Right ventricle myocardium inferior (tissue), 1 donor: ENCODE measurements at regions not wholly inside any gene's neighbourhood (a gene's known extent, or its start where the extent isn't known, plus 50 kb on each side); places are given as distances from the start of the nearest gene placed in this dataset.
"Not testable (repeated sequence)": the region's sequence is repeated elsewhere in the genome, so short reads cannot be mapped to it uniquely, and the experiment has no call there.

Source experiments
- ATAC-seq: fragments of 200-7000 bp; cut with Tn5 transposase; one replicate; pipeline ENCODE4 v1.9.1; 2020; ENCODE audit warnings: mild to moderate bottlenecking, moderate library complexity
- DNase-seq: peaks from one replicate; pipeline ENCODE4 v3.0.0; 2021; ENCODE audit errors: missing footprints
- intact Hi-C: fragments of 100-400 bp; cut with DNase I; formaldehyde crosslinking; loops from one replicate; pipeline ENCODE4 v1.11.0; 2022
- donor health status: DM: no; HTN: yes; CAD: no; lungs with severe emphysema.

DNA sequence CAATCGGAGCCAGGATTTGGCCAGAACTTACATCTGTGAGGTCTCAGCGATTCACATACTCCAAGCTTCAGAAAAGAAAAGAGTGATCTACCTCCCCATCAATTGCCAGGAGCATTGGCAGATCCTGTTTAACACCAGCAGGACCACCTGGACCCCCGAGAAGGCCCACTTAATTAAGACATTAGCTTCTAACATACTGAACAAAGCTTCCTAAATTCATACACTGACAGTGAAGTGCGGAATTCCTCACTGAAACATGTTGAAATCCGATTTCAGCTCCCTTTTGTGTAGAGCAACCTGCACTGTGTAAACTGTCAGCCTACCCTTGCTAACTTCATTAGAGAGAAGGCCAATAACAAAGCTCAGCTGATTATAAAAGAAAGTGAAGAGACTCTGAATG lies 274.0 kb downstream of the NOVA1 start:
- intact Hi-C loops, result no loop called here
- ATAC-seq, result no peak
- DNase-seq, result no peak

DNA sequence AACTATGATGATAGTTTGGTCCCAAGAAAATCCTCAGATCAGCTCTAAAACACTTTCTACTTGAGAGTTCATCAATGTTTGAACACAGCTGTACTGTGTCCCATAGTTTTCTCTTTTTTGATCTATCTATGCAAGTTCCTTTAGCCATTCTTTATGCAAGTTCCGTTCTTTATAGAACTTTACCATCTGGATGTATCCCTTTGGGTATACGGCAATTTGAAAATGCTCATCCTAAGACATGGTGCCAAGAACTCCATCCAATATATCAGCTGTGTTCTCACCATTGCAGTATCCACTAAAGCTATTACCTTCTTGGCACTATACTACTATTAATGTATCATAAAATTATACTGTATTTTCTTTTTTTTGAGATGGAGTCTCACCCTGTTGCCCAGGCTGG lies 276.9 kb downstream of the NOVA1 start:
- intact Hi-C loops, result no loop called here
- DNase-seq, result no peak
- ATAC-seq, result no peak

DNA sequence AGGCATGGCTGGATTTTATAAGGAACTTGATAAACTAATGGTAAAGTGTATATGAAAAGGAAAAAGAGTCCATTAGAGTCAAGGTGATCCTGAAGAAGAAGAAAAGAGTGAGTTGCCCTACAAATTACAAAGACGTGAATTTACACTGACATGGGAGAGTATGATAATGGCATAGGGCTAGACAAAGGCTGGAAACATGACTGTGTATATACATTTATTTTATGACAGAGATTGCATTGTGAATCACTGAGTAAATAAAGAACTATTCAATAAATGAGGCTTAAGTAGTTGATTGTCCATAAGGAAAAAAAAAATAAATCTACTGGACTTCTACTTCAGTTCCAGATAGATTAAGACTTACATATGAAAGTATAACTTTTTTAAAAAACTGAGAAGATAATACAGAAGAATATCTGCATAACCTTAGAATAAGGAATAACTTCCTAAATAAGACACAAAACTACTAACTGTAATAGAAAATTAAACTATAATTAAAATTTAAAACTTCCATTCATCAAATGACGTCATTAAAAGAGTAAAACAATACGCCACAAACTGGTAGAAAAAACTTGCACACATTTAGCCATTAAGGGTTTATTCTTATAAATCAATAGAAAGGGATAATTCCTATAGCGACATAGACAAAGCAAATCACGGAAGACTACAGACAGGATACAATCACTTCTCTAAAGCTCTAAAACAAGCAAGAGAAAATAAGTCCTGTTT lies 278.5 kb downstream of the NOVA1 start:
- ATAC-seq (no peak), DNase-seq (no peak)
- intact Hi-C loops, result no loop called here

DNA sequence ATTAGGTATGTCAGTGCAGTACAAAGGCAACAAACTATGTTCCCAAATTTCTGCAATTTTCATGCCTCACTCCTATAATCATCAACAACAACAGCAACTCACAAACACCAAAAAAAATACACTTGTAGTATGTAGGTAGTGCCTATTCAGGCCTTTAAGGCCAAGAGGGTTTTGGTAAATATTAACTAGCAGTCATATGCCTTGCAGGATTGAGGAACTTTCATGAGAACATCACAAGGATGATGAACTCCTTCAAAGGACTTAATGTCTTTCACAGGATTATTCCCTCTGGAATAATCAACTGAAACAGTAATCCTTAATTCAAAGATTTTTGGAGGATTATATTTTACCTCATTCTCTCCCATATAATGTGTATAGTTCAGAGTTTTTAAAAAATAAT lies 293.8 kb downstream of the NOVA1 start:
- no peak for ATAC-seq
- intact Hi-C loops, result no loop called here
- no peak for DNase-seq

DNA sequence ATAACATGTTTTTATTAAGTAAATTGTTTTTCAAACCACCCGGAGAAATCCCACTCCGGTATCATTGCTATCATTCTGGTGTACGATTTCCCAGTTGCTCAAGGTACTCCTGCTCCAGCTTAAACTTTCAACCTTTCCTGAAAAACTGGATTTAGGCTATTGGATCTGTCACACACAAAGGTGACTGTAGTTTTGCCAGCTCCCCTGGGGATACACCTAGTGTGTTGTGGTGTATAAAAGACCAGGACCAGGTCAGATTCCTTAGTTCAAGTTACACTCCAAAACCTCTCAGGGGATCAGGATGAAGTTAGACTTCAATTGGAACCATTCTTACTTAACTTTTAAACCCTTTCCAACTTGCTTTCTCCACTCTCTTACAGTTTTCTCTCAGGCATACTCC lies 303.9 kb downstream of the NOVA1 start:
- no peak for ATAC-seq
- intact Hi-C loops, result no loop called here
- no peak for DNase-seq

DNA sequence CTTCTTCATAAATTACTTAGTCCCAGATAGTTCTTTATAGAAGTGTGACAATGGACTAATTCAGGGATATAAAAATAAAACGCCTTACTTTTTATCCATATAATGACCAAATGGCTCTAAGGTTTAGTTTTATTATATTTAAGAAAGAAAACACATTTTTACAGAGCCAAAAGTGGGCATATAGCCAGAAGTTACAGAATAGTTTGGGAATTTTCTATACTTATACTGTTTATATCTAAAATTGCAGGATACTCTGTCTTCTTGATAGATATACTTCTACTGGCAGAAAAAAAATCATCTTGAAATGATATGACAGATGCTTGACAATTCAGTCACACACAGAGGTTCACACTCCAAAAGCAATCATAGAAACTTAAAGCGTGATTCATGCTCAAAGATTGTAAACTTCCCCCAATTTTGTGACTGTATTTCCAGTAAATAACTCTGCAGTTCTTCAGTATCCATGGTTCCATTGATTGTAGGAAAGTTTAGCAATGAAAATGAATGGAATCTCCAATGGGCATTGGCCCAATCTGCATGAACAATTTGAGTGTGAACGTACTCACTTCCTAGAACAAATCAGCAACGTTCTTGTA lies 307.8 kb downstream of the NOVA1 start:
- intact Hi-C loops, result no loop called here
- ATAC-seq (no peak), DNase-seq (no peak)

DNA sequence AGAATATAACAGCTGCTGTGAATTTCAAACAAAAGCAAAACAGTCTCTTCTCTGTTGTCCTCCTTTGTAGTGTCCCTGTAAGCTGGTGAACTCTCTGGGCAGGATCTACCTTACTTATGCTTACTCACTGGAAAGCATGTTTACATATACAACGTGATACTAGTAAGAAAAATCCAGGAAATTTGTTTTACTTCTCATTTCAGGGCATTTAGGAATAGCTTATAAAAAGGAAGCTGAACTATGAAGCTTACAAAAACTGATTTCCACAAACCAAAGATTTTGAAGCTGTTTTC lies 311.0 kb downstream of the NOVA1 start:
- no peak for ATAC-seq
- DNase-seq, result no peak
- intact Hi-C loops, result no loop called here

DNA sequence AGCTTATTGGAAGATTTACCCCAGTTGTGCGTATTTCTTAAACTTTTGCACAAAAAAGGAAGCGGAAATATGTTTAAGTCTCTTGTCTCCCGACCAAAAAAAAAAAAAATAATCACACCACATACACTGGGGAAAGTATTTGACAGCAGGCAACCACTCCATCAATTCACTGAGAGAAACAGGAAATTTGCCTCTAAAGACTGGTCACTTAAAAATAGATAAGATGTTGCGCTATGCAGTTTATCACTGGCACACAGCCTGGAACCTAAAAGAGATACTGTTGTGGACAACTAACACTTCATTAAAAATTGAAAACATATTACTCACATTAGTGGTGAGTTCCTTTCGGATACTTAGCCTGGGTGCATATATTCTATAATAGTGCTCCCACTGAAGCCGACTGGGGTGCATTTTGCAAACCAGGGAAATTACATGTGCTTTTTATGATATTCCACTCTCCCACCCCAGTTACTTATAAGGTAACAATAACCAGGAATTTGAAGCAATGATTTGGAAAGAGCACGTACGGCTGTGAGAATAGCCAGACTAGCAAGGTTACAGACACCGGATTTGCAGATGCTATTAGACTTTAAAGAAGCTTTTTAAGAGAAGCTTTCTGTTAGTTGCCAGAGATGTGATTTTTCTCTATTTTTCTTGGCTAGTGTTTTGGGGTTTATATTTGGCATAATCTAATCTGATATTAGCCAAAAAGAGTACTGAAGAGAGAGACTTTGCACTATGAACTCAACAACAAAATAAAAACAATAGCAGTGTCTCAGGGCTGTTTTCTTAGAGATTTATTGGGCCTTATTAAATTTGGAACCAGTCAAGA lies 311.5 kb downstream of the NOVA1 start:
- intact Hi-C loops, result no loop called here
- DNase-seq, result no peak
- no peak for ATAC-seq

DNA sequence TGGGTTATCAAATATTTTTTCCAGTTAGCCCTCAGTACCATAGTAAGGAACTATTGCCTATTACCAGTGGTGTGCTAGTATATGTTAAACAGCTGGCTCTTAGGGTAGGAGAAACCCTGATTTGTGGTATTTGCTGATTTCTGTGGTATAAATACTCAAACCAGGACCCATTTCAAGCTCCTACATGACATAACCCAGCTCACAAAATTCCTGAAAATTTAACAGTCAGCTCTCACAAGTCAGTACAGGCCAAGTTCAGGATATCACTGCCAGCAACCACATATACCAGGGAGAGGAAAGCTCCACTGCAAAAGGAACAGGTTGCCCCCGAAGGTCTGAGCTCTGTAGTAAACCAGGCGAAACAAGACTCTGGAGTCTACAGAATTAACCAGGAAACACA lies 315.3 kb downstream of the NOVA1 start:
- intact Hi-C loops, result no loop called here
- ATAC-seq, result no peak
- no peak for DNase-seq

DNA sequence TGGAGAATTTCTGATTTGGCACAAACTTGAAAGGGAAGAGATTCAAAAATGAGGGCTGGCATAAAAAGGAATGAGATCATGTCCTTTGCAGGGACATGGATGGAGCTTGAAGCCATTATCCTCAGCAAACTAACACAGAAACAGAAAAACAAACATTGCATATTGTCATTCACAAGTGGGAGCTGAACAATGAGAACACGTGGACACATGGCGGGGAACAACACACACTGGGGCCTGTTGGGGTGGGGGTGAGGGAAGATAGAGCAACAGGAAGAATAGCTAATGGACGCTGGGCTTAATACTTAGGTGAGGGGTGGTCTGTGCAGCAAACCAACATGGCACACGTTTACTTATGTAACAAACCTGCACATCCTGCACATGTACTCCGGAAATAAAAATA lies 315.8 kb downstream of the NOVA1 start:
- DNase-seq, ATAC-seq, intact Hi-C loops: not testable (repeated sequence)

DNA sequence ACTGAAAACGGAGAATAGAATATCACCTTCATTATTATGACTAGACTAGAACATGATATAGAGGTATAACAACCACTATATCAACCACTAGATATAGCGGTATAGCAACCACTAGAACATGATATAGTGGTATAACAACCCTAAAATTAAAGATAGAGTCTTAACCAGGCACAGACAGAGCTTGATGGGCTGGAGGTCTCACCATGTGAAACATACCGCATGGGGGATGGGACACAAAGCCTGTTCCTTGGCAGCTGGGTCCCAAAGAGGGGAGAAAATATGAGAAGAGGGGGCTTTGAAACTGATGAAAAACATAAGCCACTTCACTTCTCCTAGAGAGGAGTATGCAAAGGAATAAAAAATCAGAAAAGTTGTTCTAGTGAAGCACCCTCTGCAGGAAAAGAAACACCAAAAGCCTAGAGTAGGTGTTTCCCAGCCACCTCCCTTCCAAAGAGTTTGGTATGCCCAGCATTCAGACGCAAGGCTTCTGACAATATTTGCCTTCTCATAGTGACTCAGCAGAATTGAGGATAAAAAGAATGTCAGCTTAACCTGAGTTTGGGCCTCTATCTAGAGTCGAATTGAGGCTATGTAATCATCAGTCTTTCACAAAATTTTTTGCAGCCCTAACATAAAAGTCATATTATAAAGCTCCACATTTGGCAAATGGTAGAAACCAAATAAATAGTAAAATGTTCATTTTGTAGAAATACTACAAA lies 316.4 kb downstream of the NOVA1 start:
- intact Hi-C loops, result no loop called here
- no peak for DNase-seq
- no peak for ATAC-seq

DNA sequence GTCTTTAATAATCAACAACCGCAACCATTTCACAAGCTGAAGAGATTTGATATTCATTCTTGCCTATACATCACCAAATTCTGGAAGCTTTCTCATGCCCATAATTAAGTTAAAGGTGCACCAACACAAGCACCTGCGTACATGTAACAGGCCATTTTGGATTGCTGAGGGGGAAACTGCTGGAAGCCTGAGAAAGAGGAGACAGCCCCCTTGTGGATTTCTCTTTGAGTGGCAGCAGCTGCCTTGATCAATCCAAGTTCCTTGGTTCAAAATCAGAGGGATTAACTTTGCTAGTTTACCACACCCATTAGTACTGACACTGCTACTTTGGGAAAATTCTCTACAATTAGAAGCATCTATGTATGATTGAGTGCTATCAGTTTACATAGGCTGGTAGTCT lies 321.1 kb downstream of the NOVA1 start:
- ATAC-seq (no peak), DNase-seq (no peak)
- intact Hi-C loops, result no loop called here

DNA sequence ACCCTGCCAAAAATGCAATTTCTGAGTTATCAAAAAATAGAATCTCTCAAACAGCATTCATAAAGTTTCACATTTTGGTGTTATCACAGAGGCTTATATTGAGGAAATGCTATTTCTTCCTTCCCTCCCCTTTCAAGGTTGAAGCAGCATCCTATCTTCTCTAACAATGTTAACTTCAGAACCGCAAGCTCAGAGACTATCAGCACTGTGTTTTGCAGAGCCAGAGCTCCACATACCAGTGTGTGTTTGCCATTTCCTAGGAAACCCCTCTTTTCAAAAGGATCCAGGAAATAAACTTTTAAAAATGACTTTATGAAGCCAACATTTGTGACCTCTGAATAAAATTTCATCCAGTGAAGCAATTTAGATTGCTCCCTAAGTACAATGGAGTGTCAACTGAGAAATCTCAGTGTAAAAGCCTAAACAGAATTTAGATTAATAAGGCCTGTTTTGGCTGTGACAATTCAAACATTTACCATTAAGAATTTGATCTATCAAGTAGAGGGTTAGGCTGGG lies 332.6 kb downstream of the NOVA1 start:
- no peak for ATAC-seq
- intact Hi-C loops, result no loop called here

DNA sequence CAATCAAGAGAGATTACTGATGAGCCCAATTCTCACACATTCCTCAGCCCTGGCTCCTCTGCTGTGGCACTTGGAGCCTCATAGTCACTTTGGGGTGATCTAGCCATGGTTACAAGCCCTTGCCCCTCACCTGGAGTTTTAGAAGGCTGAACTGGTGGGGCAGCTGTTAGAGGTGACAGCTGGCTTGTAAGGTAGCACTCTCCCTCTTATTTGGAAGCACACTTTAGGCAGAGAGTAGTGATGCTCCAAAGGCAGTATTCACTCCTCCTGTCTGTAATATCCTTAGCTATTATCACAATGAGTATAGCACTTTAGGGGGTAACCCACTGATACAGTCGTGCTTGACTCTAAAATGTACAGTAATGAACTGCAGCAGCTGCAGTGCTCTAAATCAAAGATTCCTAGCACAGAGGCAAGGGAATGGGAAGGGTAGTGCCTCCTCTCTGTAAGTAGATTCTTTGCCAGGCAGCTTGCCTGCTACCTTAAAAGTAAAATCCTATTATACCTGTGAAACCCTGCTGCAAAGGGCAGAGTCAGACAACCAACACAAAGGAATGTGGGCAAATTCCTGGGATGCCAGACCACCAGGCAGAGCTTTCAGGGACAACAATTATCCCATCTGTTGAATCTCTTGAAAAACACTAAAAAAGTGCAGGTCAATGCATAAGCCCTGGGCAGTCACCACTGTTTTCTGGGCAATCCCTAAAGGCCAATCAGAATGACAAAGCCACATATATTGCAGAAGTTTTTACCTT lies 336.3 kb downstream of the NOVA1 start:
- no peak for DNase-seq
- ATAC-seq, result no peak
- intact Hi-C loops, result no loop called here

More for the DNA sequence above, 332.6 kb downstream of the NOVA1 start:
- no peak for DNase-seq

DNA sequence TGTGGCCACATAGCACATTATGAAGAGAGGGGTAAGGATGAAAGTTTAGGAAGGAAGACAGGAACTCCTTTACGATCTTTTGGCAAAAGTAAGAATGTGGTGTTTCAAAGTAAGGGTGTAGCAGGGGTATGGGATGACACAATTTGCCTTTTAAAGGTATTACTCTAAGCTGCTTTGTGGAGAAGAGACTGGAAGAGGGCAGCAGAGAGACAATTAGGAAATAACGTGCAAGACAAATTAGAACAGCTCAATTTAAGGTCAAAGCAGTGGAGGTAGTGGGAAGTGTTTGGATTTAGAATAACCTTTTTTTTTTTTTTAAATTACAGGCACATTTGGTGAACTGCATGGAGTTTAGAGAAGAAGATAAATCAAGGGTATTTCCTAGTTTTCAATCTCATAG lies 342.6 kb downstream of the NOVA1 start:
- ATAC-seq, result peak; percentile 34
- intact Hi-C loops, result loop anchor here (10.0 kb wide), 1 partner anchor 1270 kb away; no protein-coding TSS in a partner anchor
- no peak for DNase-seq

DNA sequence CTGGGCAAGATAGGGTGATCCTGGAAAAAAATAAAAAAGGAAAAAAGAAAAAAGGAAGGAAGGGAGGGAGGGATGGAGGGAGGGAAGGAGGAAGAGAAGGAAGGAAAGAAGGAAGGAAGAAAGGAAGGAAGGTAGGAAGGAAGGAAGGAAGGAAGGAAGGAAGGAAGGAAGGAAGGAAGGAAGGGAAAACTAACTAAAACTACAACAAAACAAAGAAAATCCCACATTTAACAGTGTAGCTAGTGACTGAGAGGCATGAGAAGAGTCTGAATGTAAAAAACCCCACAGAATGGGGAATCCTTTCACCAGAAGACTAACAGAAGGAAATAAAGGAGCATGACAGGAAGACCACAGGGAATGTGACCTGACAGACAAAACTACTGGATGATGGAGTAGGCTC lies 345.7 kb downstream of the NOVA1 start:
- intact Hi-C loops, result loop anchor here (10.0 kb wide), 1 partner anchor 1273 kb away; no protein-coding TSS in a partner anchor
- no peak for ATAC-seq

DNA sequence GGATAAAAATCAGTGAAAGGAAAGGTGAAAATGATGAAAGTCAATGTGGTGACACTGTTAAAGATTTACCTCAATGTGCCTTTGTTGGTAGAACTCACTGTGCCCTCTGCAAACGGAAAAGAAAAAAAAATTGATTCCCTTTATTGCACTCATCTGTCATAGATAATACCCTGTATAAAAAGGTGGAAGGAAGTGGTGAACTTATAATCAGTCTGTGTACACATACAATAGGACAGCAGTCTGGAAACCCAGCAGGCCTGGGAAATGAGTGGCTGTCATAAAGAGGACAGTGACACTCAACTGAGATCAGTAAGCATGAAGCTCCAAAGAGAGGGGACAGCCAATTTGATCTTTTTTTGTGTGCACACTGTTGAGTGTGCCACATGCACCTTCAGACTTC lies 364.7 kb downstream of the NOVA1 start:
- DNase-seq, result no peak
- ATAC-seq, result no peak
- intact Hi-C loops, result no loop called here

More for the DNA sequence above, 345.7 kb downstream of the NOVA1 start:
- no peak for DNase-seq

DNA sequence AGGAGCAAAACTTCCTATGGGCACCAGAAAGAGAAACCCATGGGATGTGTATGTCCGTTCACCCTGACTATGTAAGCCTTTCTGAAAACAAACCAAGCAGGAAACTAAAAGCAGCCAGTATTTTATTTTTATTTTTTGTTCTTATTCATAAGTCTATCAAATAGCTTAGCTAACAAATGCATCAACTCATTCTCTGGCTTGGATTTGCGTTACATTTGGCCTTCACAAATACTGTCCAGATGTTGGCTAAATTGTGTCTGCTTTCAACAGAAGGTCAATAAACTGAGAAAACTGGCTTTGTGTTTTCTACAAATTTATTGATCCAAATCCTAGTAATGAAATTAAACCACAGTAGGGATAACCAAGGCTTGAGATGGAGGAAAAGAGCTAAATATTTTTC lies 379.0 kb downstream of the NOVA1 start:
- ATAC-seq (no peak), DNase-seq (no peak)
- intact Hi-C loops, result no loop called here

DNA sequence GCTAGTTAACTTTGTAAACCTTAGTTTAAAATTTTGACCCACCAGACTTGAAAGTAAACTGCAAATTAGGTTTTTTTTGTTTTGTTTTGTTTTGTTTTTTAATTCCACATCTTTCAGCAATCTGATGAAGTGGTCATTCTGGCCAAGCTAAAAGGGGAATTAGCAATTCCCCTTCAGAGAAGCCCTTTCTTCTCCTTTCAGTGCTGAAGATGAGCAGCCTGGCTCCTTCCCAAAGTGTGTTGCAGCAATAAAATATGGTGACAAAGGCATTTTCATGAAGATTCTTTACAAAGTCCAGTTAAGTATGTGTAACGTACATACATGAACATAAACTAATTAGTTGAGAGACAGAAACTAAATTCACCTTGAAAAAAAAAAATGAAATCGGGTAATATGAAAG lies 380.1 kb downstream of the NOVA1 start:
- intact Hi-C loops, result no loop called here
- no peak for ATAC-seq
- no peak for DNase-seq
